NCI-H460 (cell line): ENCODE measurements at regions not wholly inside any gene's neighbourhood (a gene's known extent, or its start where the extent isn't known, plus 50 kb on each side); places are given as distances from the start of the nearest gene placed in this dataset.

Experiments used
- DNase-seq: peaks from one replicate; pipeline ENCODE4 v3.0.0-alpha.2; 2016; ENCODE audit warnings: low read depth; ENCODE audit errors: extremely low read depth

DNA sequence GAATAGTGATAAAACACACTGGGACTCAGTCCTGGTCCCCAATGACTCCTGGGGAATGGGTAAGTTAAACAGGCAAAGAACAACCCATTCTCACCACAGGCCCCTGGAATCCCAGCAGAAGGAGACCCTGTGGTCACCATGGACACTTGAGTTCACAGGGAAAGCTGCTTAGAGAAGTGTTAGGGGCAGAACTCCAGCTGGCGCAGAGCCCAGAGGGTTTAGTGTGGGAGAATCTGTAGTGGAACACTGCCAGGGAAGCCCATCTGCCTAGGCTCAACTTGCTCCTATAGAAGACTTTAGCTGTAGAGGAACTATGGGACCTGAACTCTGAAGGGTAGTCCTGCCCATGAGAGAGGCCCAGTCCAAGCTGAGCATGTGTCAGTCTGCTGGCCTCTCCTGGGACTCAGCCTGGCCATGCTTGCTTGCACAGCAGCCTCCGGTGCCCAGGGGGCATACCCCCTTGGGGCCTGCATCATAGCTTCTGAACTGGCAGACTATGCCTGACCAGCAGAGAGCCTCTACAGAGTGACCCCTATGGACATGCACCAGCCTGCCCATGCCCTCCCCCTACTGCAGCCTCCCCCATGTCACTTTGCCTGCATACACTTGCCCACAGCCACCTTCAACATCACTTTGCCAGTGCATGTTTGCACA is 343.5 kb downstream of the IDS start:
- no peak for DNase-seq

- no peak for DNase-seq
These were observed 347.1 kb downstream of the IDS start for GRCh38 chrX:149157976-149158375.

GRCh38 chrX:149152941-149153340 is 352.2 kb downstream of the IDS start:
- no peak for DNase-seq

- no peak for DNase-seq
These were observed 353.0 kb downstream of the IDS start for GRCh38 chrX:149151805-149152757.

DNA sequence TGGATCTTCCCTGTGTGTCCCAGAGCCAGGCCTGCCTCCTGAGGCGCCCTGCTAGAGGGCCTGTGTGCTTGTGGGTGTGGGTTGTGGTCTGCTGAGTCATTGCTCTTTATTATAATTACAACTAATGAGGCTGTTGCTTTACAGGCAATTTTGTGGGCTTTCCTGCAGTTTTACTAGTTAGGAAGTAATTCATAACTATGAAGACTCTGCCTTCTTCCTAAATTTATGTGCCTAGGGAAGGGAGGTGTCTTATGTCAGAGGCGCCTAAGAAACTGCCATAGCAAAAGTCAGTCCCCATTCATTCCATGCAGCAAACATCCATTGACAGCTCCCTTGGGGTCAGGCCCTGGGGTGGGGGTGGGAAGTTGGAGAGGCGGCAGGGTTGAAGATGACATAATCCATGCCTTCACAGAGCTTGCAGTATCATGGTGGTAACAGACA is 359.2 kb downstream of the IDS start:
- DNase-seq = no peak

GRCh38 chrX:149131774-149132173 is 373.3 kb downstream of the IDS start:
- no peak for DNase-seq

DNA sequence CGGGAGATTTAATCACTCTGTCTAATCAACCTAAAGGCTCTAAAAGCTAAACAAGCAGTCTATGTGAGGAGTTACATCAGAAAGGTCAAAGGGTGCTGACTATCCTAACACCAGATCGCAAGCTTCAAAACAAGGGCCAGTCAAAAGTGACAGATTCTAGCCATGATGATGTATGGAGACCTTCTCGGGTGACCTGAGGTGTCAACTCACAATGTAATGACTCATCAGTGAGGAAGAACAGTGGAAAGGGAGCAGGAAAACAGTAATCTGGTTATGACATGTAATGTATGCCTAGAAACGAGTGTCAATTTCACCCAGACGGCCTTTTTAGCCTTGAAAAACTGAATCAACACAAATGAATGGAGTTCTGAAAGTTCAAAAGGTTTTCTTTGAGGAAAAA is 375.3 kb downstream of the IDS start:
- DNase-seq = no peak

DNA sequence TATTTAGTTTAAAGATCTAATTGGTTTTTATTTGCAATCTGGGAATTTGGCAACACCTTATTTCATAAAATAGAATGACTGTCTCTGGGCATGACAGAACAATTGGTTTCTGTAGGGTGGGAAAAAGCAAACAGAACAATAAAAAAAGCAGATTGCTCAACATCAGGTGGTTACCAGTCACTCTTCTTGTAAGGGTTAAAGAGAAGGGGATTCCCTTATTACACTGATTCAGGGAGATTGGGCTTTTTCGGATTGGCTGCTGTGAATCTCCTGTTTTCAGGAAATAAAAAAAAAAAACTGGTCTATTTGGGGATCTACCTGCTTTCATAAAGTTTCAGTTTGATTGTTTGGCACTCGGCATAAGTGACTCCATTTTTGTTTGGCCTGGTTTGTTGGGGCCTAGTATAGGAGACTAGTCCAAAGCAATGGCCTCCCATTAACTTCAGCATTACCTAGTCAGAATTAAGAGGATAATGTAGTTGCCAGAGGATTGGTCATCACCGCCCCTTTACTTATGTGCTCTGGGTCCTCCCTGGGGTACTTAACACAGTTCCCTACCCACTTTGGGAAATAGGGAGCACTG is 380.5 kb downstream of the IDS start:
- DNase-seq = no peak

GRCh38 chrX:149121206-149121920 is 383.7 kb downstream of the IDS start:
- DNase-seq = no peak

GRCh38 chrX:149120459-149120858 is 384.6 kb downstream of the IDS start:
- no peak for DNase-seq

GRCh38 chrX:149114874-149115273 is 390.2 kb downstream of the IDS start:
- no peak for DNase-seq

- no peak for DNase-seq
These were observed 391.1 kb downstream of the IDS start for GRCh38 chrX:149114001-149114400.

GRCh38 chrX:149097786-149098185 is 407.3 kb downstream of the IDS start:
- DNase-seq = no peak

DNA sequence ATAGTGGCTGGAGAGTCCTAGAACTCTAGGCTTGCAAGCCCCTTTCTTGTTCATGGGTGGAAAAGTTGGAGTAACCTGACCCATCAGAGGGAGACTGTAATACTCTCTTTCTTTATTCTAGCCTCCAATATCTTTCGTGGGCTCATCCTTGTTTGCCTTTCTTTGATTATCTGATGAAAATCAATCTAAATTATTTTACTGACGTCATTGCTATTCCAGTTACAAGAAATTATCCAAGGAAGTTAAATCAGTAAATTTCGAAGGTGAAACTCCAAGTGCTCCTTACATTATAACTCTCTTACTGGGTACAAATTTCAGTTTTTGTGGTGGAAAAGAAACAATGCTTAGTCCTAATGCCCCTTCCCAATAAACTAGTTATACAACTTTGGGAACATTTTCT is 412.9 kb downstream of the IDS start:
- no peak for DNase-seq

DNA sequence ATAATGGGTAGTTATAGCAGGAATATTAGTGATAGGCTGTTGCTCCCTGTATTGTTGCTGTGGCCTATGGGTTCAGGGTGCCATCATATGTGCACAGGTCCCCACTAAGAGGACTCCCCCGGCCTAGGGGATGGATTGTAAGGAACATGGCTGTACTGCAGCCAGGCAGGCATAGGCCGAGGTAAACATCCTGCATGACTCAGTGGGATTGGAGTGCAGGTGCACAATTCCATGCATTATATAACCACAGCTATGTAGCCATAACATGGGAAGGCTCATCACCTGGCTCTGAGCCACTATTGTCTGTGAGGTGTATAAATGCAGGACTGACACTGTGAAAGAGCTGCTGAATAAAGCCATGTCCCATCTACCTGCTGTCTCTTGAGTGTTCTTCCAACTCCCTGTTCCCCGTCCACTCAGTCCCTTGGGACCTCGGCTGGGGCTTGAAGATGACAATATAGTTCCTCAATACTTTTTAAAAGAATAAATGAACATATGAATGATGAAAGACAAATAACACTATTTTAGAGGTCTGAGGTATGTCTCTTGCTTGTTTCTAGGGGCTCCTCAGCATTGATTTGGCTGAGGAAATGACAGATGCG is 425.2 kb downstream of the IDS start:
- no peak for DNase-seq

GRCh38 chrX:149074398-149074797 is 430.7 kb downstream of the IDS start:
- no peak for DNase-seq

DNA sequence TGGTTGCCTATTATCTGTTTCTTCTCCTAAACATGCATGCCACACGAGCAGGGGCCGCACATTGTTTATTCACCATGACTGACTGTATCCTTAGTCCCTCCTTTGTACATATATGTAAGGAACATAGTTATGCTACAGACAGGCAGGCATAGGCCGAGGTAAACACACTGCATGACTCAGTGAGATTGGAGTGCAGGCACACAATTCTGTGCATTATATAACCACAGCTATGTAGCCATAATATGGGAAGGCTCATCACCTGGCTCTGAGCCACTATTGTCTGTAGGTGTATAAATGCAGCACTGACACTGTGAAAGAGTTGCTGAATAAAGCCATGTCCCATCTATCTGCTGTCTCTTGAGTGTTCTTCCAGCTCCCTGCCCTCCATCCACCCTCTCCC is 431.6 kb downstream of the IDS start:
- no peak for DNase-seq

DNA sequence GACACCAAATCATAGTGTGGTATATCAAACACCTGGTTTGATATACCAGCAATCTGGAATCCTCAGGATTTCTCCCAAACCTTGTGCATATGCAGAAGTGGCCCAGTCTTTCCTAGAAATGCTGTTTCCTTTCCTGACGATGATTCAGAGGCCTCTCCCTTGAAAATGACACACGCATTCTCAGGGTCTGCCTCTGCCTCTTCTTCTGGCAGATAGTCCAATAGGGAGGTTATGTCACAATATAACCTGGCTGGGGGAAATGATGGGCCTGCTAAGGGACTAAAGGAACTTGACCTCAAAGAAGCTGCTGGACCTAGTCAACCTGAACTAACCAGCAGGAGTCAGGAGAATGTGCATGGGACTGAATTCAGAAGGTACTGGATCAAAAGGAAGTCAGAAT is 435.2 kb downstream of the IDS start:
- no peak for DNase-seq

DNA sequence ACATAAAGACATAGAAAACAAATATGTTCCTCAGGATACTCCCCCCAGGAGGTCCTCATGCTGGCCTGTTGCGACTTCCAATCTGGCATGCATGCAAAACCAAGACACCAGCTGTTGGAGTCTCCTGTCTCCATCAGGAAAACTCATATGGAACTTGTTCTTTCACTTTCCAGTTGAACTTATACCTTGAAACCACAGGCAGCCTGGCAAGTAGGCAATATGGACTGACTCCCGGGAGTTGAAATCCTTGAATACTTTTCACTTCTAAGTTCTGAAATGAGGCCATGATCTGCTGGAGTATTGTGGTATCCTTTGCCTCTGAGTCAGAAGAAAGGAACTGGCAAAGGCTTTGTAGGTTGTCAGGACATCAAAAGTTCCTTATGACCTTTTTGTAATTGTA is 444.2 kb downstream of the IDS start:
- no peak for DNase-seq
